ENCODE measurements at regions not wholly inside any gene's neighbourhood (a gene's known extent, or its start where the extent isn't known, plus 50 kb on each side); places are given as distances from the start of the nearest gene placed in this dataset.
"Not testable (repeated sequence)": the region's sequence is repeated elsewhere in the genome, so short reads cannot be mapped to it uniquely, and the experiment has no call there.

DNA sequence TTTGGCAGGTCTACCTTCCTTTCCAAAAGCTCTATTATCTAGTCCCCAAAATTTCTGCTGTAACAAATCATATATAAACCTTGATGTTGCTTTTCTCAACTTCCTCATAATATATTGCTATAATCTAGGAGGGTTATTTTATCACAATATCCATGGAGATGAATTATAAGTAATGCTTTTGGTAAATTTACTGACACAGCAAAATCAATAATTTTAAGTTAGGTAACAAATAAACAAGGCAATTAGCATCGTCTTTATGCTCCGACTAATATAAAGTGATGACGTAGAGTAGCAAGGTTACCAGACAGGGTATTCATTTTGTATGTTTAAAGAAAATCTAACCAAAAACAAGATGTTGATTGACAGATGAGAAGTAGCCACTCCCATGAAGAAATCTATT is 132.3 kb upstream of the ST8SIA4 start:
- DNase-seq (ENCODE audit: low spot score) = no peak

- DNase-seq (ENCODE audit: low spot score) = no peak
These were observed 121.2 kb upstream of the ST8SIA4 start for GRCh38 chr5:101024299-101024698.

DNA sequence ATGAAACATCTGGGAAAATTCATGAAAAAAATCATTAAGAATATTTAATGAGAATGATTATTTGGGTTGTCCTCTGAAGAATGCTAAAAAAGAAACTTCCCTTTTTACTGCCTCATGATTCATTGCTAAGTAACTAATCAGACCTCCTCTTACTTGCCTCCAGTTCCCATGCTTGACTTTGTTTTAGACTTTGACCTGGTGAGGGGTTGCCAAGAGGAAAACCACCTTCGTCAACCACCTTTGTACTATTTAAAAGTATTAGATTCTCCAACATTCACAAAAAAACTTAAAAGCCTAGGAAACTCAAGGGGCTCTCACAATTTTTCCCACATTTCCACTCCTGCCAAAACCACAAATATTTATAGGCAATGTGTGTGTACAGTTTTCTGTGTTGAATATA is 115.2 kb upstream of the ST8SIA4 start:
- DNase-seq (ENCODE audit: low spot score) = no peak

GRCh38 chr5:101012880-101013279 is 109.8 kb upstream of the ST8SIA4 start:
- DNase-seq (ENCODE audit: low spot score) = no peak

GRCh38 chr5:101009758-101010519 is 106.9 kb upstream of the ST8SIA4 start:
- no peak for DNase-seq (ENCODE audit: low spot score)

DNA sequence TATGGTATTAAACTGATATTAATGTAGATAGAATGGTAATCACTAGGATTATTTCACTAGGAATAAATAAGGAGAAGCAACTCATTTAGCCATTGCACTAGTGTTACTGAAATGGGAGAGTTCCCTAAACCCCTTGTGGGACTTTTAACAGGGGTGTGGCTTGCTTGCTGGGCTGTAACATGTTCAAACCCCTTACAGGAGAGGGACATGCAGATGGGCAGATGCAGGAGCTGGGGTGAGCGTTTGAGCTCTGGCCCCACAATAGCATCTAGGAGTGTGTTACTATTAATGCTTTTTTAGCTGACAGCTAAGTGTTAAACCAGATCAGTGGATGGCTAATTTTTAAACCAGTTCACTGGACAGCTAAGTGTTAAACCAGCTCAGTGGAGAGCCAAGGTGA is 89.3 kb upstream of the ST8SIA4 start:
- no peak for DNase-seq (ENCODE audit: low spot score)

GRCh38 chr5:100983601-100984000 is 80.5 kb upstream of the ST8SIA4 start:
- not testable (repeated sequence) for DNase-seq (ENCODE audit: low spot score)

- no peak for DNase-seq (ENCODE audit: low spot score)
These were observed 71.0 kb upstream of the ST8SIA4 start for GRCh38 chr5:100974082-100974481.

- no peak for DNase-seq (ENCODE audit: low spot score)
These were observed 67.7 kb upstream of the ST8SIA4 start for GRCh38 chr5:100970646-100971255.

GRCh38 chr5:100965291-100965690 is 62.2 kb upstream of the ST8SIA4 start:
- DNase-seq (ENCODE audit: low spot score) = no peak

Measured in ecto neural progenitor cell (in vitro differentiated cells).